Hepatocyte (in vitro differentiated cells): ENCODE measurements at regions not wholly inside any gene's neighbourhood (a gene's known extent, or its start where the extent isn't known, plus 50 kb on each side); places are given as distances from the start of the nearest gene placed in this dataset.

Source experiments
- CTCF ChIP-seq: fragments of 200-600 bp; sonication (generic); IDR thresholded peaks from 2 replicates; pipeline ENCODE4 v1.5.1; 2016; ENCODE audit warnings: antibody characterized with exemption, mild to moderate bottlenecking; ENCODE audit not compliant: poor library complexity
- EZH2 ChIP-seq: fragments of 200-600 bp; sonication (generic); IDR thresholded peaks from 2 replicates; pipeline ENCODE4 v1.6.1; 2016; ENCODE audit warnings: antibody characterized with exemption, mild to moderate bottlenecking, borderline replicate concordance
- EZH2phosphoT487 ChIP-seq: fragments of 200-600 bp; sonication (generic); IDR thresholded peaks from one replicate; pipeline ENCODE4 v1.6.1; 2018; ENCODE audit warnings: antibody characterized with exemption, mild to moderate bottlenecking, low read depth, moderate library complexity; ENCODE audit not compliant: unreplicated experiment, severe bottlenecking

- TF ChIP-seq CTCF (no peak), EZH2 (no peak), EZH2phosphoT487 (no peak)
Measured at GRCh38 chr16:6528217-6528616, 804.4 kb upstream of the RBFOX1 start.
